GM21825 (cell line): ENCODE measurements at regions not wholly inside any gene's neighbourhood (a gene's known extent, or its start where the extent isn't known, plus 50 kb on each side); places are given as distances from the start of the nearest gene placed in this dataset.

Experiments used
- ATAC-seq: cut with Tn5 transposase; IDR thresholded peaks from one replicate; pipeline ENCODE4 v1.9.1; 2021; ENCODE audit warnings: mild to moderate bottlenecking, moderate library complexity; ENCODE audit not compliant: unreplicated experiment

GRCh38 chr5:96079075-96079474, 117.4 kb upstream of the ELL2 start:
- no peak for ATAC-seq

- ATAC-seq: no peak
Observed at GRCh38 chr5:96076451-96076850, 114.8 kb upstream of the ELL2 start.

- no peak for ATAC-seq
Observed at GRCh38 chr5:96075579-96076289, 114.1 kb upstream of the ELL2 start.

GRCh38 chr5:96074870-96075269, 113.2 kb upstream of the ELL2 start:
- ATAC-seq: no peak

- no peak for ATAC-seq
Observed at GRCh38 chr5:96074460-96074859, 112.8 kb upstream of the ELL2 start.

- ATAC-seq: no peak
Observed at GRCh38 chr5:96072791-96073165, 111.1 kb upstream of the ELL2 start.

GRCh38 chr5:96072138-96072790, 110.6 kb upstream of the ELL2 start:
- no peak for ATAC-seq

GRCh38 chr5:96070622-96071225, 109.1 kb upstream of the ELL2 start:
- ATAC-seq: no peak

GRCh38 chr5:96067894-96068614, 106.4 kb upstream of the ELL2 start:
- ATAC-seq: no peak

GRCh38 chr5:96067251-96067650, 105.6 kb upstream of the ELL2 start:
- ATAC-seq: no peak

- no peak for ATAC-seq
Observed at GRCh38 chr5:96066386-96066719, 104.7 kb upstream of the ELL2 start.

- no peak for ATAC-seq
Observed at GRCh38 chr5:96065685-96066385, 104.2 kb upstream of the ELL2 start.

- ATAC-seq: no peak
Observed at GRCh38 chr5:96064877-96065276, 103.2 kb upstream of the ELL2 start.

- no peak for ATAC-seq
Observed at GRCh38 chr5:96062836-96063235, 101.2 kb upstream of the ELL2 start.

- no peak for ATAC-seq
Observed at GRCh38 chr5:96058084-96058483, 96.4 kb upstream of the ELL2 start.

GRCh38 chr5:96054311-96055030, 92.8 kb upstream of the ELL2 start:
- ATAC-seq: no peak

- ATAC-seq: no peak
Observed at GRCh38 chr5:96053063-96053735, 91.5 kb upstream of the ELL2 start.

- no peak for ATAC-seq
Observed at GRCh38 chr5:96052374-96052773, 90.7 kb upstream of the ELL2 start.

- ATAC-seq: no peak
Observed at GRCh38 chr5:96051401-96051830, 89.8 kb upstream of the ELL2 start.
